ENCODE measurements at regions not wholly inside any gene's neighbourhood (a gene's known extent, or its start where the extent isn't known, plus 50 kb on each side); places are given as distances from the start of the nearest gene placed in this dataset.

DNA sequence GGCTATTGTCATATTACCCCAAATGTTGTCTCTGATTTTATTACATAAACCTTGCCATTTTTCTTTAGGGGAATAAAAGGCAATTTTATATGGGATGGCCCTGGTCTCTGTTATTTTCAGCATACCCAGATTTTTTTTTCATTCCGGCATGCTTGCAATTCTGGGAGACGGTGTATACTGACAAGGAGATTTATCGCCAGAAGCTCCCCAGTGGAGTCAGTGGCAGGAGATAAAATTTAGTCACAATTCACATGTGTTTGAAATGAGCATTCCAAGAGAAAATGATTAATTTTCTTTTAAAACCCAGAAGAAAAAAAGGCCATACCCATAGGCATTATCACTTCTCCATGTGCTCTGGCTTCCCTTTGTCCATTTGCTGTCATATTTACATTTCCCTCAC is 250.8 kb upstream of the RSPO3 start:
- DNase-seq = no peak
- TF ChIP-seq, protein P1, sequence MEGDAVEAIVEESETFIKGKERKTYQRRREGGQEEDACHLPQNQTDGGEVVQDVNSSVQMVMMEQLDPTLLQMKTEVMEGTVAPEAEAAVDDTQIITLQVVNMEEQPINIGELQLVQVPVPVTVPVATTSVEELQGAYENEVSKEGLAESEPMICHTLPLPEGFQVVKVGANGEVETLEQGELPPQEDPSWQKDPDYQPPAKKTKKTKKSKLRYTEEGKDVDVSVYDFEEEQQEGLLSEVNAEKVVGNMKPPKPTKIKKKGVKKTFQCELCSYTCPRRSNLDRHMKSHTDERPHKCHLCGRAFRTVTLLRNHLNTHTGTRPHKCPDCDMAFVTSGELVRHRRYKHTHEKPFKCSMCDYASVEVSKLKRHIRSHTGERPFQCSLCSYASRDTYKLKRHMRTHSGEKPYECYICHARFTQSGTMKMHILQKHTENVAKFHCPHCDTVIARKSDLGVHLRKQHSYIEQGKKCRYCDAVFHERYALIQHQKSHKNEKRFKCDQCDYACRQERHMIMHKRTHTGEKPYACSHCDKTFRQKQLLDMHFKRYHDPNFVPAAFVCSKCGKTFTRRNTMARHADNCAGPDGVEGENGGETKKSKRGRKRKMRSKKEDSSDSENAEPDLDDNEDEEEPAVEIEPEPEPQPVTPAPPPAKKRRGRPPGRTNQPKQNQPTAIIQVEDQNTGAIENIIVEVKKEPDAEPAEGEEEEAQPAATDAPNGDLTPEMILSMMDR (IDR thresholded peaks at IDR 0.05) = no peak
- TF ChIP-seq POLR2A (IDR thresholded peaks at IDR 0.05) = no peak
- Histone ChIP-seq H3K9me3 (no peaks in the 10 kb centered on the region), H3K4me3 (no peak overlapping the region), H3K4me1 (no peaks in the 10 kb centered on the region), H3K36me3 (no peaks in the 10 kb centered on the region), H3K27me3 (no peaks in the 10 kb centered on the region), H3K27ac (no peak overlapping the region)

GRCh38 chr6:126873351-126873750 is 245.1 kb upstream of the RSPO3 start:
- DNase-seq = no peak
- Histone ChIP-seq H3K4me3 (no peak overlapping the region), H3K4me1 (no peaks in the 10 kb centered on the region), H3K27me3 (no peaks in the 10 kb centered on the region), H3K27ac (no peak overlapping the region), H3K9me3 (no peaks in the 10 kb centered on the region), H3K36me3 (no peaks in the 10 kb centered on the region)
- TF ChIP-seq, protein P1 (IDR thresholded peaks at IDR 0.05) = no peak
- TF ChIP-seq POLR2A (IDR thresholded peaks at IDR 0.05) = no peak

DNA sequence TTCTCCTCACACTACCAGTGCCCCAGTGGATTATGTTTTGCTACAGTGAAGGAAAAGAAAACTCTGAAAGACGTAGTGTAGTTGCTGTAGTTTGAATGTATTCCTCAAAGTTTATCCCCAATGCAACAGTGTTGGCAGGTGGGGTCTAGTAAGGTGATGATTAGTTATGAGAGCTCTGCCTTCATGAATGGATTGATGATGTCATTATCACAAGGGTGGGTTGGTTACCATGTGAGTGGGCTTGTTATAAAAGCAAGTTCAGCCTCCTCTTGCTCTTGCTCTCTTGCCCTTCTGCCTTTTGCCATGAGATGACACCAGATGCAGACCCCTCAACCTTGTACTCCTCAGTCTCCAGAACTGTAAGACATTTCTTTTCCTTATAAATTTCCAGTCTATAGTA is 244.7 kb upstream of the RSPO3 start:
- DNase-seq = no peak
- no peaks in the 10 kb centered on the region for H3K36me3 ChIP-seq
- TF ChIP-seq, protein P1 (IDR thresholded peaks at IDR 0.05) = no peak
- TF ChIP-seq POLR2A (IDR thresholded peaks at IDR 0.05) = no peak
- H3K9me3 ChIP-seq = no peaks in the 10 kb centered on the region
- no peak overlapping the region for H3K27ac ChIP-seq
- H3K4me1 ChIP-seq = no peaks in the 10 kb centered on the region
- H3K27me3 ChIP-seq = no peaks in the 10 kb centered on the region
- H3K4me3 ChIP-seq = no peak overlapping the region

- Histone ChIP-seq H3K4me3 (no peak overlapping the region), H3K27me3 (no peaks in the 10 kb centered on the region)
- TF ChIP-seq, protein P1 (IDR thresholded peaks at IDR 0.05) = no peak
- TF ChIP-seq POLR2A (IDR thresholded peaks at IDR 0.05) = no peak
Observed at GRCh38 chr6:126876446-126876845, 242.0 kb upstream of the RSPO3 start.

GRCh38 chr6:126880964-126881363 is 237.5 kb upstream of the RSPO3 start:
- no peak for DNase-seq
- no peaks in the 10 kb centered on the region for H3K4me1 ChIP-seq
- no peaks in the 10 kb centered on the region for H3K27me3 ChIP-seq
- no peaks in the 10 kb centered on the region for H3K9me3 ChIP-seq
- no peak overlapping the region for H3K27ac ChIP-seq
- TF ChIP-seq POLR2A (IDR thresholded peaks at IDR 0.05) = no peak
- TF ChIP-seq, protein P1 (IDR thresholded peaks at IDR 0.05) = no peak
- no peak overlapping the region for H3K4me3 ChIP-seq
- H3K36me3 ChIP-seq = no peaks in the 10 kb centered on the region

More at GRCh38 chr6:126876446-126876845, 242.0 kb upstream of the RSPO3 start:
- no peak for DNase-seq
- no peaks in the 10 kb centered on the region for H3K4me1 ChIP-seq
- H3K27ac ChIP-seq = no peak overlapping the region
- no peaks in the 10 kb centered on the region for H3K9me3 ChIP-seq
- no peaks in the 10 kb centered on the region for H3K36me3 ChIP-seq

- H3K4me1 ChIP-seq = no peaks in the 10 kb centered on the region
Observed at GRCh38 chr6:126886106-126886505, 232.4 kb upstream of the RSPO3 start.

More at GRCh38 chr6:126886106-126886505, 232.4 kb upstream of the RSPO3 start:
- H3K27me3 ChIP-seq = no peaks in the 10 kb centered on the region
- no peaks in the 10 kb centered on the region for H3K36me3 ChIP-seq
- DNase-seq = no peak
- H3K9me3 ChIP-seq = no peaks in the 10 kb centered on the region
- H3K4me3 ChIP-seq = no peak overlapping the region
- TF ChIP-seq POLR2A (IDR thresholded peaks at IDR 0.05) = no peak
- TF ChIP-seq, protein P1 (IDR thresholded peaks at IDR 0.05) = no peak
- no peak overlapping the region for H3K27ac ChIP-seq
